ENCODE measurements at regions not wholly inside any gene's neighbourhood (a gene's known extent, or its start where the extent isn't known, plus 50 kb on each side); places are given as distances from the start of the nearest gene placed in this dataset.

DNA sequence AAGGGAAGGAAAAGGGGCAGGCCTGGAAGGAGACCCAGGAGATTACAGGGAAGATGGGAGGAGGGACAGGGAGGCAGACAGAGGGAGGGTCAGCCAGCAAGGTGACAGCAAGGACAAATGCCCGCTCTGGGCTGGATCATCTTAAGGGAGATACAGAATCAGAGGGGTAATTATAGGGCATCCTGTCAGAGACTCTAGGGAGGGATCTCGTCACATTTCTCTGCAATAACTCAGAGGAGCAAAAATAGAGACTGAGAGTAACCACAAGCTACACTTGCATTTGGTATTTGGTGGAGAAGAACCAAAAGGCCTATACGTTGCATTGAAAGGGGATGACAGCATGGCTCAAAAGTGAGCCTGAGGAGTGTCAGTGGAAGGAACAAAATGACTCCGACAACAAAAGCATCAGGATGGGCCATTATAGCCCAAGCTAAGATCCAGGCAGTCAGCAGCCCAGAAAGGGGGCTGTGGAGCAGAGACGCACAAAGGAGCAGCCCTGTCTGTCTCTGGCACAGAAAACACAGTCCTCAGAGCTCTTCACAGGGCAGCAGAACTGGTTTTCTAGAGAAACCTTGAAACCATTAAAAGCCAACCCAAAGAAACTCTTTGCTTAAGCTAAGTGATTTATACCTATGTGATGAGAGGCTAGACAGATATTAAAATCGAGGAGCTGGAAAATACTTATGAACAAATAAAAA lies 430.2 kb upstream of the VSTM2A start:
- H3K36me3 ChIP-seq (ENCODE audit: control insufficient read depth, insufficient read depth, low read length), result no peaks in the 10 kb centered on the region
- no peak overlapping the region for H3K9ac ChIP-seq (ENCODE audit: insufficient read depth in 1 of 2, low read depth in 2 of 2, low read length in 2 of 2)
- no peak overlapping the region for H3K4me3 ChIP-seq
- no TSS peak for BruUV-seq (replicated peaks)
- FAIRE-seq, result no peak
- H3K4me1 ChIP-seq (replicated peaks in 1 of 2; ENCODE audit: control insufficient read depth in 2 of 2, insufficient read depth in 2 of 2, low read length in 2 of 2), result no peaks in the 10 kb centered on the region
- H3K9me1 ChIP-seq (ENCODE audit: control insufficient read depth, insufficient read depth, low read length), result no peaks in the 10 kb centered on the region
- intact Hi-C loops (cut with micrococcal nuclease), result no loop called here
- CTCF ChIA-PET (ENCODE audit: low intra/inter-chr PET ratio), result no interaction called here
- no peak overlapping the region for H3K27ac ChIP-seq (ENCODE audit: extremely low read depth, low read depth, low read length)
- in situ Hi-C loops (cut with MboI), result no loop called here
- no peaks in the 10 kb centered on the region for H3K9me3 ChIP-seq (replicated peaks; ENCODE audit: control insufficient read depth, insufficient read depth, low read depth, low read length)
- no peaks in the 10 kb centered on the region for H3K79me2 ChIP-seq (ENCODE audit: control insufficient read depth, insufficient read depth, low read length)
- no peak overlapping the region for H3K4me2 ChIP-seq (ENCODE audit: insufficient read depth, low read length)
- no peak for DNase-seq (ENCODE audit: extremely low read depth in 1 of 4, low spot score in 3 of 4)
- no peak for ATAC-seq
- H2AFZ ChIP-seq (ENCODE audit: low read depth, low read length), result no peak overlapping the region
- WGBS (ENCODE audit: insufficient coverage, low coverage, missing lambda C conversion rate), result 0% methylated on average over 6 of the region's 6 CpGs
- H4K20me1 ChIP-seq (replicated peaks; ENCODE audit: control insufficient read depth, insufficient read depth, low read length), result no peaks in the 10 kb centered on the region
- POLR2A ChIA-PET, result no interaction called here
- TF ChIP-seq PCBP1 (IDR thresholded peaks at IDR 0.05; ENCODE audit: low read depth, low read length, poor library complexity, severe bottlenecking) (no peak), FOXA1 (IDR thresholded peaks at IDR 0.05; ENCODE audit: borderline replicate concordance) (no peak), DNMT1 (IDR thresholded peaks at IDR 0.05) (no peak), CCNT2 (IDR thresholded peaks at IDR 0.05; ENCODE audit: borderline replicate concordance, extremely low read depth, insufficient read length, low read depth, low read length) (no peak), NCOA4 (IDR thresholded peaks at IDR 0.05; ENCODE audit: partially characterized antibody) (no peak), RBM25 (IDR thresholded peaks at IDR 0.05; ENCODE audit: low read depth, low read length, severe bottlenecking) (no peak), SMAD2 (IDR thresholded peaks at IDR 0.05; ENCODE audit: low read depth, low read length) (no peak)
- TF ChIP-seq, protein P1, sequence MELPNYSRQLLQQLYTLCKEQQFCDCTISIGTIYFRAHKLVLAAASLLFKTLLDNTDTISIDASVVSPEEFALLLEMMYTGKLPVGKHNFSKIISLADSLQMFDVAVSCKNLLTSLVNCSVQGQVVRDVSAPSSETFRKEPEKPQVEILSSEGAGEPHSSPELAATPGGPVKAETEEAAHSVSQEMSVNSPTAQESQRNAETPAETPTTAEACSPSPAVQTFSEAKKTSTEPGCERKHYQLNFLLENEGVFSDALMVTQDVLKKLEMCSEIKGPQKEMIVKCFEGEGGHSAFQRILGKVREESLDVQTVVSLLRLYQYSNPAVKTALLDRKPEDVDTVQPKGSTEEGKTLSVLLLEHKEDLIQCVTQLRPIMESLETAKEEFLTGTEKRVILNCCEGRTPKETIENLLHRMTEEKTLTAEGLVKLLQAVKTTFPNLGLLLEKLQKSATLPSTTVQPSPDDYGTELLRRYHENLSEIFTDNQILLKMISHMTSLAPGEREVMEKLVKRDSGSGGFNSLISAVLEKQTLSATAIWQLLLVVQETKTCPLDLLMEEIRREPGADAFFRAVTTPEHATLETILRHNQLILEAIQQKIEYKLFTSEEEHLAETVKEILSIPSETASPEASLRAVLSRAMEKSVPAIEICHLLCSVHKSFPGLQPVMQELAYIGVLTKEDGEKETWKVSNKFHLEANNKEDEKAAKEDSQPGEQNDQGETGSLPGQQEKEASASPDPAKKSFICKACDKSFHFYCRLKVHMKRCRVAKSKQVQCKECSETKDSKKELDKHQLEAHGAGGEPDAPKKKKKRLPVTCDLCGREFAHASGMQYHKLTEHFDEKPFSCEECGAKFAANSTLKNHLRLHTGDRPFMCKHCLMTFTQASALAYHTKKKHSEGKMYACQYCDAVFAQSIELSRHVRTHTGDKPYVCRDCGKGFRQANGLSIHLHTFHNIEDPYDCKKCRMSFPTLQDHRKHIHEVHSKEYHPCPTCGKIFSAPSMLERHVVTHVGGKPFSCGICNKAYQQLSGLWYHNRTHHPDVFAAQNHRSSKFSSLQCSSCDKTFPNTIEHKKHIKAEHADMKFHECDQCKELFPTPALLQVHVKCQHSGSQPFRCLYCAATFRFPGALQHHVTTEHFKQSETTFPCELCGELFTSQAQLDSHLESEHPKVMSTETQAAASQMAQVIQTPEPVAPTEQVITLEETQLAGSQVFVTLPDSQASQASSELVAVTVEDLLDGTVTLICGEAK (IDR thresholded peaks at IDR 0.05), result no peak
- TF ChIP-seq, protein P1 (CRISPR knock-in tag; IDR thresholded peaks at IDR 0.05), result no peak
- no peaks in the 10 kb centered on the region for H3K27me3 ChIP-seq (ENCODE audit: control insufficient read depth in 2 of 2, insufficient read depth in 2 of 2, low read length in 2 of 2)
